ENCODE measurements at regions not wholly inside any gene's neighbourhood (a gene's known extent, or its start where the extent isn't known, plus 50 kb on each side); places are given as distances from the start of the nearest gene placed in this dataset.

DNA sequence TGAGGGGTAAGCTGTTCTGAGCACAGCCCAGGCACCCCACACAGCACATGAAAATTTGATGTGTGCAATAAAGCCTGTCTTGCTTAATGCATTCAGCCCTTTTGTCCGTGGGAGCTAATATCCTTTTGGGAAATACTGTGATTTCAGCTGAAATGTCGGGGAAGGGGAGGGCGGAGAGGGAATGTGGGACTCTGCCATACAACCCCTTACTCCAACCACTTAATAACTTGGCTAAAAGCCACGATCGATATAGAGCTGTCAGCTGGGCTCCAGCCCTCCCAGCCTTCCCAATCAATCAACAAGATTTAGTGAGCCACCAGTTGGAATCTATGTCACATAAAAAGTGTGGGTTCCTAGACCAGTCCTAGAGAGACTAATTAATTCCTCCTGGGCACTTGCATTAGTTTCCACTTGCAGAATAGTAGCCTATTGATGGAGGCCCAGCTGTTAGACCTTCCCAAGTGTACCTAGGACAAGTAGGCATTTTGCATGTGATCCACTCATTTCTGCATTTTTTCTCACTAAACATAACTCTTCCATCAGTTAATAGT is 82.7 kb upstream of the PIRT start:
- TF ChIP-seq POLR2A (IDR thresholded peaks at IDR 0.05): no peak
- TF ChIP-seq, protein P1, sequence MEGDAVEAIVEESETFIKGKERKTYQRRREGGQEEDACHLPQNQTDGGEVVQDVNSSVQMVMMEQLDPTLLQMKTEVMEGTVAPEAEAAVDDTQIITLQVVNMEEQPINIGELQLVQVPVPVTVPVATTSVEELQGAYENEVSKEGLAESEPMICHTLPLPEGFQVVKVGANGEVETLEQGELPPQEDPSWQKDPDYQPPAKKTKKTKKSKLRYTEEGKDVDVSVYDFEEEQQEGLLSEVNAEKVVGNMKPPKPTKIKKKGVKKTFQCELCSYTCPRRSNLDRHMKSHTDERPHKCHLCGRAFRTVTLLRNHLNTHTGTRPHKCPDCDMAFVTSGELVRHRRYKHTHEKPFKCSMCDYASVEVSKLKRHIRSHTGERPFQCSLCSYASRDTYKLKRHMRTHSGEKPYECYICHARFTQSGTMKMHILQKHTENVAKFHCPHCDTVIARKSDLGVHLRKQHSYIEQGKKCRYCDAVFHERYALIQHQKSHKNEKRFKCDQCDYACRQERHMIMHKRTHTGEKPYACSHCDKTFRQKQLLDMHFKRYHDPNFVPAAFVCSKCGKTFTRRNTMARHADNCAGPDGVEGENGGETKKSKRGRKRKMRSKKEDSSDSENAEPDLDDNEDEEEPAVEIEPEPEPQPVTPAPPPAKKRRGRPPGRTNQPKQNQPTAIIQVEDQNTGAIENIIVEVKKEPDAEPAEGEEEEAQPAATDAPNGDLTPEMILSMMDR (IDR thresholded peaks at IDR 0.05): no peak

All from ovary (tissue), 3 donors.